GM12878 (cell line): ENCODE measurements at regions not wholly inside any gene's neighbourhood (a gene's known extent, or its start where the extent isn't known, plus 50 kb on each side); places are given as distances from the start of the nearest gene placed in this dataset.

Experiments used
- ATAC-seq: fragments of 200-7000 bp; cut with Tn5 transposase; 3 replicates; pipeline ENCODE4 v1.9.1; 2020; ENCODE audit warnings: mild to moderate bottlenecking, moderate library complexity
- BruUV-seq: library from RNA; stranded (reverse); fragments of 400-500 nt; replicated peaks from 2 replicates; lab custom pipeline; 2021; lab: Mats Ljungman, UMichigan
- CTCF ChIA-PET: fragments of 300-600 bp; sonication (Branson Sonifier 250); formaldehyde crosslinking; extraction: SDS; loops from one replicate; lab custom pipeline; 2021; ENCODE audit warnings: inconsistent platforms; lab: Yijun Ruan, JAX
- POLR2A ChIA-PET: fragments of 350-600 bp; formaldehyde crosslinking; extraction: SDS; loops from one replicate; lab custom pipeline; 2021; ENCODE audit warnings: inconsistent platforms; lab: Charles Lee
- RAD21 ChIA-PET: fragments of 300-600 bp; sonication (Branson Sonifier 250); formaldehyde crosslinking; loops from one replicate; lab custom pipeline; 2023; ENCODE audit warnings: antibody characterized with exemption; ENCODE audit not compliant: unreplicated experiment; lab: Charles Lee
- SMC1A ChIA-PET: fragments of 300-600 bp; sonication (Branson Sonifier 250); formaldehyde crosslinking; loops from one replicate; lab custom pipeline; 2023; ENCODE audit not compliant: unreplicated experiment, uncharacterized antibody; lab: Charles Lee
- DNase-seq: peaks from one replicate; pipeline ENCODE4 v3.0.0-alpha.2; 2011; ENCODE audit warnings: low read depth, low spot score
- FAIRE-seq: peaks from 3 replicates; lab custom pipeline; 2011; peaks lifted over from hg19 to GRCh38; lab: Jason Lieb, UNC
- H2AFZ ChIP-seq: 2 replicates; pipeline ENCODE4 v1.6.0; 2011; ENCODE audit warnings: low read depth, low read length, control low read depth; ENCODE audit not compliant: control insufficient read depth
- H3K27ac ChIP-seq: 2 replicates; pipeline ENCODE4 v1.5.1; 2011; ENCODE audit warnings: control low read depth; ENCODE audit not compliant: control insufficient read depth, insufficient read depth
- H3K27me3 ChIP-seq, 2 experiments: replicated peaks in 1 of 2; 2 replicates each; pipeline versions ENCODE4 v1.6.0 to v1.6.1; 2011; ENCODE audit warnings: low read length in 1 of 2; ENCODE audit not compliant: control insufficient read depth in 2 of 2, insufficient read depth in 2 of 2
- H3K36me3 ChIP-seq, 2 experiments: 2 replicates each; pipeline ENCODE4 v1.5.1; 2011; ENCODE audit warnings: low read length in 1 of 2; ENCODE audit not compliant: control insufficient read depth in 2 of 2, insufficient read depth in 2 of 2
- H3K4me1 ChIP-seq: 2 replicates; pipeline ENCODE4 v1.6.1; 2011; ENCODE audit warnings: mild to moderate bottlenecking, low read length, moderate library complexity, mixed read lengths; ENCODE audit not compliant: control insufficient read depth, insufficient read depth
- H3K4me2 ChIP-seq: 2 replicates; pipeline ENCODE4 v1.6.0; 2011; ENCODE audit warnings: control low read depth; ENCODE audit not compliant: control insufficient read depth, insufficient read depth
- H3K4me3 ChIP-seq: fragments of 200-600 bp; sonication (generic); 2 replicates; pipeline ENCODE4 v1.5.1; 2016
- H3K79me2 ChIP-seq: 2 replicates; pipeline ENCODE4 v1.6.0; 2011; ENCODE audit warnings: low read length; ENCODE audit not compliant: control insufficient read depth, insufficient read depth
- H3K9ac ChIP-seq: 2 replicates; pipeline ENCODE4 v1.8.0; 2011; ENCODE audit warnings: low read length, control low read depth, mixed read lengths; ENCODE audit not compliant: control insufficient read depth, insufficient read depth
- H3K9me3 ChIP-seq: replicated peaks from 3 replicates; pipeline ENCODE4 v1.5.1; 2011; ENCODE audit warnings: mild to moderate bottlenecking, low read length; ENCODE audit not compliant: control insufficient read depth, insufficient read depth
- H4K20me1 ChIP-seq: 2 replicates; pipeline ENCODE4 v1.6.0; 2011; ENCODE audit not compliant: control insufficient read depth, insufficient read depth
- ATF7 ChIP-seq: fragments of 450-650 bp; IDR thresholded peaks from 2 replicates; pipeline ENCODE4 v1.6.1; 2016; ENCODE audit warnings: low read depth, mild to moderate bottlenecking
- CEBPZ ChIP-seq: fragments of 150-350 bp; IDR thresholded peaks from 2 replicates; pipeline ENCODE4 v1.6.1; 2016; ENCODE audit warnings: low read depth, low read length
- IRF4 ChIP-seq: IDR thresholded peaks from 2 replicates; pipeline ENCODE4 v1.6.1; 2011; ENCODE audit warnings: low read depth, low read length
- JUND ChIP-seq: IDR thresholded peaks from 2 replicates; pipeline ENCODE4 v1.6.1; 2012; ENCODE audit warnings: low read depth, mild to moderate bottlenecking, low read length, improper control_type of control experiment, moderate library complexity
- KLF5 ChIP-seq: fragments of 450-650 bp; IDR thresholded peaks from 2 replicates; pipeline ENCODE4 v1.6.1; 2014; ENCODE audit warnings: mild to moderate bottlenecking; ENCODE audit not compliant: partially characterized antibody
- MYB ChIP-seq: fragments of 150-350 bp; IDR thresholded peaks from 2 replicates; pipeline ENCODE4 v1.6.1; 2014; ENCODE audit warnings: mild to moderate bottlenecking, low read depth, low read length, borderline replicate concordance
- PAX5 ChIP-seq: IDR thresholded peaks from 2 replicates; pipeline ENCODE4 v1.6.1; 2011; ENCODE audit warnings: low read depth, low read length, borderline replicate concordance
- POLR2AphosphoS5 ChIP-seq: IDR thresholded peaks from 2 replicates; pipeline ENCODE4 v1.6.1; 2011; ENCODE audit warnings: mild to moderate bottlenecking, low read length, inconsistent platforms
- RFX5 ChIP-seq: IDR thresholded peaks from 2 replicates; pipeline ENCODE4 v1.6.1; 2011; ENCODE audit warnings: low read depth, low read length, improper control_type of control experiment
- SIN3A ChIP-seq: IDR thresholded peaks from 2 replicates; pipeline ENCODE4 v1.6.1; 2012; ENCODE audit warnings: low read depth, low read length, improper control_type of control experiment
- TARDBP ChIP-seq: IDR thresholded peaks from 2 replicates; pipeline ENCODE4 v1.6.1; 2016; ENCODE audit warnings: borderline replicate concordance
- USF1 ChIP-seq: IDR thresholded peaks from 2 replicates; pipeline ENCODE4 v1.6.1; 2011; ENCODE audit warnings: borderline replicate concordance, low read depth, mild to moderate bottlenecking, moderate library complexity, mixed read lengths, low read length; ENCODE audit not compliant: insufficient read depth; ENCODE audit errors: extremely low read length
- YBX1 ChIP-seq: fragments of 450-650 bp; IDR thresholded peaks from 2 replicates; pipeline ENCODE4 v1.6.1; 2016; ENCODE audit warnings: antibody characterized with exemption
- ZBED1 ChIP-seq: IDR thresholded peaks from 2 replicates; pipeline ENCODE4 v1.6.1; 2016; ENCODE audit warnings: borderline replicate concordance
- ZNF274 ChIP-seq: IDR thresholded peaks from one replicate; pipeline ENCODE4 v1.8.0; 2011; ENCODE audit not compliant: insufficient read length, insufficient read depth
- ZZZ3 ChIP-seq: IDR thresholded peaks from 2 replicates; pipeline ENCODE4 v1.6.1; 2011; ENCODE audit warnings: low read depth; ENCODE audit not compliant: control insufficient read depth, insufficient read length
- WGBS: methylation state at CpG from one replicate; pipeline ENCODE4 v1.1.6; 2016; ENCODE audit warnings: low lambda C conversion rate; ENCODE audit not compliant: insufficient replicate concordance, insufficient coverage; ENCODE audit errors: missing lambda C conversion rate; 5-methylcytosine and 5-hydroxymethylcytosine counted together
- in situ Hi-C: fragments of 300-500 bp; cut with MboI; formaldehyde crosslinking; loops from 9 replicates; pipeline ENCODE4 v1.14.3; 2018; ENCODE audit warnings: mixed read lengths
- intact Hi-C: fragments of 100-400 bp; cut with micrococcal nuclease; formaldehyde crosslinking; loops from one replicate; pipeline ENCODE4 v1.14.2; 2022; ENCODE audit not compliant: unreplicated experiment

GRCh38 chr22:47324435-47324990, 562.1 kb downstream of the TBC1D22A start:
- no peaks in the 10 kb centered on the region; the same call in 2 of the 3 replicates for H3K9me3 ChIP-seq
- intact Hi-C loops (no loop called here), in situ Hi-C loops (no loop called here)
- H3K4me1 ChIP-seq = no peaks in the 10 kb centered on the region
- ChIA-PET SMC1A (no interaction called here), RAD21 (no interaction called here), CTCF (interaction anchor here (0.8 kb wide), 1 partner anchor 150 kb away, joined by 3 read pairs; no protein-coding TSS in a partner anchor), POLR2A (no interaction called here)
- TF ChIP-seq YBX1 (no peak), ZZZ3 (no peak), MYB (no peak), PAX5 (no peak), USF1 (no peak)
- DNase-seq (no peak), ATAC-seq (no peak), FAIRE-seq (no peak)
- no peaks in the 10 kb centered on the region for H3K36me3 ChIP-seq
- BruUV-seq = no TSS peak
- H3K4me2 ChIP-seq = no peak overlapping the region
- no peaks in the 10 kb centered on the region for H4K20me1 ChIP-seq
- no peak overlapping the region for H3K9ac ChIP-seq
- H3K27me3 ChIP-seq = no peaks in the 10 kb centered on the region
- 23% methylated on average over 10 of the region's 10 CpGs for WGBS
- no peak overlapping the region for H2AFZ ChIP-seq
- no peaks in the 10 kb centered on the region for H3K79me2 ChIP-seq
- H3K27ac ChIP-seq = no peak overlapping the region
- H3K4me3 ChIP-seq = no peak overlapping the region

- ChIA-PET SMC1A (no interaction called here), RAD21 (no interaction called here), POLR2A (no interaction called here), CTCF (no interaction called here)
- Histone ChIP-seq H3K27ac (no peak overlapping the region), H4K20me1 (no peaks in the 10 kb centered on the region), H3K36me3 (no peaks in the 10 kb centered on the region), H3K79me2 (no peaks in the 10 kb centered on the region), H3K9me3 (no peaks in the 10 kb centered on the region; the same call in 2 of the 3 replicates), H3K9ac (no peak overlapping the region), H3K4me2 (no peak overlapping the region), H2AFZ (no peak overlapping the region), H3K4me3 (no peak overlapping the region), H3K27me3 (no peaks in the 10 kb centered on the region), H3K4me1 (no peaks in the 10 kb centered on the region)
- no peak for TF ChIP-seq TARDBP
- TF ChIP-seq IRF4 = no peak
- no peak for TF ChIP-seq ATF7
- no peak for TF ChIP-seq ZBED1
- TF ChIP-seq RFX5 = no peak
- TF ChIP-seq POLR2AphosphoS5 = no peak
- TF ChIP-seq CEBPZ = no peak
- TF ChIP-seq ZNF274 = no peak
- no peak for TF ChIP-seq KLF5
- TF ChIP-seq SIN3A = no peak
- no peak for TF ChIP-seq JUND
- WGBS = 44% methylated on average over 6 of the region's 6 CpGs
- intact Hi-C loops = no loop called here
- no peak for ATAC-seq
- BruUV-seq = no TSS peak
- in situ Hi-C loops = no loop called here
- FAIRE-seq = no peak
- DNase-seq = no peak
These were observed 561.1 kb downstream of the TBC1D22A start for GRCh38 chr22:47323518-47323917.
